G401 (cell line): ENCODE measurements at regions not wholly inside any gene's neighbourhood (a gene's known extent, or its start where the extent isn't known, plus 50 kb on each side); places are given as distances from the start of the nearest gene placed in this dataset.
"Not testable (repeated sequence)": the region's sequence is repeated elsewhere in the genome, so short reads cannot be mapped to it uniquely, and the experiment has no call there.

Experiments used
- DNase-seq: peaks from one replicate; pipeline ENCODE4 v3.0.0-alpha.2; 2015; ENCODE audit warnings: low spot score
- in situ Hi-C: cut with HindIII; loops from 2 replicates; pipeline ENCODE4 v1.10.0; 2016; ENCODE audit warnings: low sequenced_read_pairs, mixed read lengths

DNA sequence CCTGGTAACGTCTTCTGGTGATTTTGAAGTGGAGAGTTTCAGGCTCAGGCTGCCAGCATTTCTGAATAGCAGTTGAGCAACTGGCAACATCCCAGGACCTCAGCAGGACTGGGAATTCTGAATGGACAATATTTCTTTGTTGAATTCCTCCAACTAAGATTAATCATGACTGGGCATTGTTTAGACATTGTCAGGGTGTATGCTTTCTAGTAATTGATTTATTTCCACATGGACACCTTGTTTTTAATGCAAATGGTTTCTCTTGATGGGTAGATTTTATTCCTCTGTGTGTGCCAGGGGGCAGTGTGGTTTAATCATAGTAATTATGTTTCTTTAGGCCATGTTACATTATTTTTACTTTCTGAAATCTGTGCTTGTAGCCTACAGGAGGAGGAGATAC, 1004.7 kb upstream of the LCORL start:
- peak; percentile 15 for DNase-seq
- in situ Hi-C loops: no loop called here

DNA sequence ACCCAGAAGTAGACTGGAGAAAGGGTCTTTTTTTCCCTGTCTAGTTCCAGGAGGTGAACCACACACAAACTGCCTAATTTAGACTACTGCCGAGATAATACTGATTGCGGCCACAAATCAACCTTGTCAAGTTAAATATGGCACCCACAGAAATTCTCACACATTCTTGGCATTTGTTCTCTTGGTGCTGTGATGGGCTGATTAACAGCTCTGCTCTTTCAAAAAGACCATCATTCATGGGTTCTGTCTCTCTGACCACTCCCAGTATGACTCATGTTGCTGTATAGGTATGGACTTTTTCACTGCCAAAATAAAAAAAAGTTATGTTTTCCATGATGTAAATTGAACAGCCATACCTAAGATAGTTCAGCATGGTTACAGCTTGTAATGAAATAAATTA, 1003.5 kb upstream of the LCORL start:
- no peak for DNase-seq

GRCh38 chr4:19024047-19024446, 1002.5 kb upstream of the LCORL start:
- DNase-seq: no peak
- in situ Hi-C loops: no loop called here

More for the DNA sequence above, 1003.5 kb upstream of the LCORL start:
- in situ Hi-C loops: no loop called here

DNA sequence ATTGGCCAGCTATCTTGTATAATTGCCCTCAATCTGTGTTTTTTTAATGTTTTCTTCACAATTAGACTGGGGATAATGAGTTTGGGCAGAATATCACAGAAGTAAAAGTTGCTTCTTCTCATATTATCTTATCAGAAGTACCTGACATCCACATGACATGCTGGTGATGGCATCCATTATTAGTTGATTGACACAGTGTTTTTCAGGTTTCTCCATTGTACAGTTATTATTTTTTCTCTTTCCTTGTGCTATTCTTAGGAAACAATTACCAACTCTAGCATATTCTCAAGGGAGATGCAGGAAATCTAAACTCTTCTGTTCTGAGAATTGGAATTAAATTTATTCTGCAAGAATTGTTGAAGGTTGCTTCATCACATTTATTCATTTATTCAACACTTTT, 1000.1 kb upstream of the LCORL start:
- in situ Hi-C loops: no loop called here
- no peak for DNase-seq

DNA sequence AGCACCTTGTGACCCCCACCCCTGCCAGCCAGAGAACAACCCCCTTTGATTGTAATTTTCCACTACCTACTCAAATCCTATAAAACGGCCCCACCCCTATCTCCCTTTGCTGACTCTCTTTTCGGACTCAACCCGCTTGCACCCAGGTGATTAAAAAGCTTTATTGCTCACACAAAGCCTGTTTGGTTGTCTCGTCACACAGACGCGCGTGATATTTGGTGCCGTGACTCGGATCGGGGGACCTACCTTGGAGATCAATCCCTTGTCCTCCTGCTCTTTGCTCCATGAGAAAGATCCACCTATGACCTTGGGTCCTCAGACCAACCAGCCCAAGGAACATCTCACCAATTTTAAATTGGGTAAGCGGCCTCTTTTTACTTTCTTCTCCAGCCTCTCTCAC, 995.0 kb upstream of the LCORL start:
- DNase-seq, in situ Hi-C loops: not testable (repeated sequence)

DNA sequence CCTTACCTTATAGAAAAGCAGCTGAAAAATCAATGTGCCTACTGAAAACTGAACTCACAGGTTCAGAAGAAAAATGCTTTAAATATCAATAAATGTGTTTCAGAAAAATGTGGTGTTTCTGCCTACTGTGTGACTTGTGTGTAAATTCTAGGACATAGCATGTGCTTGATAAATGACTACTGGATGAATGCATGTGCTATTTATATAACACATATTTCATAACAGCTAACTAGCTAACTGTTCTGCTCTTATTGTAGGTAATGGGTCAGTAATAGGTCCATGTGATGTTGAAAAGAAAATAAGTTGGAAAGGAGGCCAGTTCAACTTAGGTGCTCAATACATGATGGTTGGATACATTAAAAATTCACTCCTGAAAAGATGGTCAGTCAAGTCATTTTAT, 993.0 kb upstream of the LCORL start:
- DNase-seq: no peak
- in situ Hi-C loops: no loop called here

DNA sequence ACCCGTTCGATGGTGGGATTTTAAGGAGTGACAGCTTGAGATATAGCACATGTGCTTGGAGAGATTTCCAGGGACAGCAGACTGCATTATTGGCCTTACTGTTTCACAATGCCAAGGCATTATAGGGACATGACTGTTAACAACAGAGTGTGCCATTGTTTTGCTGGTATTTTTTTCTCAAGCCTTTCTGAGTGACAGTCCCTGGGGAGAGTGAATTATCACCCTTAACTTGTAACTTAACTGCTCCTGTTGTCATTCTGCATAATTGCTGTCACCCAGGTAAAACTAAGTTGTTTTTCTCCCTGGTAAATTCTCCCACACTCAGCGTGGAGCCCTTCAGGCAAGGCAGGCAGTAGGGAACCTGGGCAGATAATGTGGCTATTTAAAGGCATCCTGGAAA, 989.2 kb upstream of the LCORL start:
- DNase-seq: no peak
- in situ Hi-C loops: no loop called here

DNA sequence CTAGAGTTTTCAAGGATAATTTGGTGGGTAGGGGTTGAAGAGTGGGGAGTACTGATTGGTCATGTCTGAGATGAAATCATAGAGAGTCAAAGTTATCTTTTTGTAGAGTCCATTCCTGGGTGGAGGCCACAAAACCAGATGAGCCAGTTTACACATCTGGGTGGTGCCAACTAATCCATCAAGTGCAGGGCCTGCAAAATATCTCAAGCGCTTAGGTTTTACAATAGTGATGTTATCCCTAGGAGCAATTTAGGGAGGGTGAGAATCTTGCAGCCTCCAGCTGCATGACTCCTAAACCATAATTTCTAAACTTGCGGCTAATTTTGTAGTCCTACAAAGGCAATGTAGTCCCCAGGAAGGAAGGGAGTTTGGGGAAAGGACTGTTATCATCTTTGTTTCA, 988.3 kb upstream of the LCORL start:
- in situ Hi-C loops: no loop called here
- DNase-seq: no peak

DNA sequence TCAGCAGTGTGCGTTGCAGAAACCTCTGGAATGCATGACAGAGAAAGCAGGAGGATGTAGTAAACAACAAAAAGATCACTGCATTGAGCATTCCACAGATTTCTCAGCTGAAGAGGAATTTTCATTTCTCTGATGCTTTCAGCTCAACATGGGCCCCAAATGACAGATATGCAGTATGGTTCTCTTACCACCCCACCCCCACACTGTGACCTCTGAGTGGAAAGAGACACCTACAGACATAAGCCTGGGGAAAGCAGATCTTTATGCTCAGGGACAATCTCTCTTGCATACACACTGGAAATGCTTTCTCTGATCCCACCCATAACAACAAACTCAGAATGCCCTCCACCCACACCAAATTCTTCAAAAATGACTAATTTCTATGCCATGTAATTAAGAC, 983.7 kb upstream of the LCORL start:
- no peak for DNase-seq
- in situ Hi-C loops: no loop called here

DNA sequence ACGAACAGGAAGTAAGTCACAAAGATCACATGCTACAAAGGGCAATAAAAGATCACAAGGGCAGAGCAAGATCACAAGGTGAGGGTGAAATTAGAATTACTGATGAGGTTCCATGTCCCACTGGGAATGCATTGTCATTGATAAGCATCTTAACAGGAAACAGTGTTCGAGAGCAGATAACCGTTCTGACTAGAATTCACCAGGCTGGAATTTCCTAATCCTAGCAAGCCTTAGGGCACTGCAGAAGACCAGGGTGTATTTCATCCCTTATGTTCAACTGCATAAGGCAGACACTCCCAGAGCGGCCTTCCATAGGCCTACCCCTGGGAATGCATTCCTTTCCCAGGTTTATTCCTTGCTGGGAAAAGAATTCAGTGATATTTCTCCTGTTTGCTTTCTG, 980.6 kb upstream of the LCORL start:
- no peak for DNase-seq
- in situ Hi-C loops: no loop called here

GRCh38 chr4:18999595-18999994, 978.0 kb upstream of the LCORL start:
- DNase-seq: no peak
- in situ Hi-C loops: no loop called here

DNA sequence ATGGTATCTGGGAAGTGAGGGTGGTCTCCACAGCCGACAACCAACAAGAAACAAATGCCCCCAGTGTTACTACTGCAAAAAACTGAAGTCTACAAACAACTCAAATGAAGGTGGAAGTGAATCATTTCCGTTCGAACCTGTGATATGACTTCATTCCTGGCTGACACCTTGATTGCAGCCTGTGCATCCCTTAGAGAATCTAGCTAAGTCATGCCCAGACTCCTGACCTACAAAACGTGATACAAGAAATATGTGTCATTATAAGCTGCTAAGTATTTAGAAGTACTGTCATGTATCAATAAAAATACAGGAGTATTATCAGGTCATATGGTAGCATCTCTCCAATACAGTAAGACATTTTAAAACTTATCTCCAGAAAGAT, 959.7 kb upstream of the LCORL start:
- DNase-seq: no peak

GRCh38 chr4:18980516-18981233, 959.1 kb upstream of the LCORL start:
- in situ Hi-C loops: no loop called here
- DNase-seq: no peak

More for the DNA sequence above, 959.7 kb upstream of the LCORL start:
- in situ Hi-C loops: no loop called here

DNA sequence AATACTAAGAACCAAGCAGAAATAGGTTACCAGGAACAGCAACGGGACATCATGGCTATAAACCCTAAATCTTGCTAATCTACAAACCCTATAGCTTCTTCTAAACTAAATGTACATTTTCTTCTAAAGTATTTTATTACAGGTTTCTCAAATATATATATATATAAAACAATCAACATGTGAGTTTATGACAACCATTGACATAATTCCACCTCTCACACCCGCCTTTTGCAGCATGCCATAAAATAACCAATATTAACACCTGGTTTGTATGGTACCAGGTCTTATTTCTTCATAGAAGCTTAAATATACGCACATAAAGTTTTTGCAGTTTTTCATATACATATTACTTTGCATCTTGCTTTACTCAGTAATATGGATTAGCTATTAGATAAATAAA, 955.3 kb upstream of the LCORL start:
- no peak for DNase-seq
- in situ Hi-C loops: no loop called here

- in situ Hi-C loops: no loop called here
- no peak for DNase-seq
Observed at GRCh38 chr4:18975916-18976808, 954.6 kb upstream of the LCORL start.

DNA sequence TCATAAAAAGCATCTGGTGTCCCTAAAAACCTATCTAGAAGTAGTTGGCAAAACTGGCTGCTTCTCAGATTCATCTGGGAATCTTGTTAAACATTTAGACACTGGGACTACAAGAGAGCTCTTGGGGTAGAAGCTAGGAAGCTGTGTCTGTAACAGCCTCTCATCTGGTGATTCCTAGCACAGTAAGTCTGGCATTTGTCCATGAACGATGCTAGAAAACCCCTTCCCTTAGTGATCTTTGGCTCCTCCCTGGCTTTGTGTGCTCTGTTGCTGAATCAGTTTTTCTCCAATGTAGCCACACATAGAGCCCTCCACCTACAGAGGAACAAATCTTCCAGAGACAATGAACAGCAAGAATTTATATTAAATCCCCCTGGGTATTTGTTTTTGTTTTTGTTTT, 951.7 kb upstream of the LCORL start:
- in situ Hi-C loops: no loop called here
- DNase-seq: no peak

DNA sequence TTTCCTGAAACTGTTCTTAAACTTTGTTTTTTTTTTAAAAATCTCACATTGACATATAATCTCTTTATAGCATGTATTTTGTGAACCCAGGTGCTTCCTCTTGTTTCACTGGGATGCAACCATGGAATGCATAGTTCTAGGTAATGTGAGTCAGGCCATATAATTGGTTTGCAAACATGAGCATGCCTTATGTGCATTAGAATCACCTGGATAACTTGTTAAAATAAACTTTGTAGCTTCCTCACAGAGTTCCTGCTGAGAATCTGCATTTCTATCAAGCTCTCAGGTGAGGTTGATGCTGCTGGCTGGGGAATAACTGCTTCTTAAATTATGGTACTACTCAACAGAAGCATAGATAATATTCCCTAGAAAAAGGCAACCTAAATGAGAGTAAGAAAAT, 940.3 kb upstream of the LCORL start:
- in situ Hi-C loops: no loop called here

GRCh38 chr4:18961266-18961665, 939.7 kb upstream of the LCORL start:
- in situ Hi-C loops: no loop called here
- DNase-seq: no peak

More for the DNA sequence above, 940.3 kb upstream of the LCORL start:
- no peak for DNase-seq

GRCh38 chr4:18957716-18958115, 936.2 kb upstream of the LCORL start:
- in situ Hi-C loops: no loop called here
- no peak for DNase-seq

DNA sequence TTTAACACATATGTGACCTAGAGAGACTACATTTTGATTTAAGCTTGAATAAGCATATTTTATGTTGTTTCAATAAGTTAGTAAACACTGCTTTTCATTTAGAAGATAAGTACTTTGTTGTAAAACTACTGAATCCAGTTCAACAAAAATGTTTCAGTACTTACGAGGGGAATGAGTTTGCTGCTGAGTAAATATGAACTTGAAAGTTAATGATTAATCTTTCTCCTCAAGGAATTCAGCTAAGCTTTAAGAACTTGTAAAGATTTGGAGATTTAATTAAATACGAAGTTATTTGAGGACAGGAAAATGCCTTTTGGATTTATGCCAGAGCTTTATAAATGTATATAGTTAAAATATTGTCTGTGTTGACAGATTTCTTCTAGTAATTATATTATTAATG, 933.0 kb upstream of the LCORL start:
- in situ Hi-C loops: no loop called here
- no peak for DNase-seq

- in situ Hi-C loops: no loop called here
- DNase-seq: no peak
Observed at GRCh38 chr4:18953613-18954012, 932.1 kb upstream of the LCORL start.
